HG02870 (cell line): ENCODE measurements at regions not wholly inside any gene's neighbourhood (a gene's known extent, or its start where the extent isn't known, plus 50 kb on each side); places are given as distances from the start of the nearest gene placed in this dataset.
A peak's percentile ranks its signal among the peaks of the same experiment; 100 is the strongest.

Experiments
- ATAC-seq: cut with Tn5 transposase; IDR thresholded peaks from one replicate; pipeline ENCODE4 v1.9.1; 2021; ENCODE audit warnings: mild to moderate bottlenecking, moderate library complexity; ENCODE audit not compliant: unreplicated experiment

- ATAC-seq = no peak
Measured at GRCh38 chr2:217220228-217221013, 360.6 kb upstream of the TNP1 start.

DNA sequence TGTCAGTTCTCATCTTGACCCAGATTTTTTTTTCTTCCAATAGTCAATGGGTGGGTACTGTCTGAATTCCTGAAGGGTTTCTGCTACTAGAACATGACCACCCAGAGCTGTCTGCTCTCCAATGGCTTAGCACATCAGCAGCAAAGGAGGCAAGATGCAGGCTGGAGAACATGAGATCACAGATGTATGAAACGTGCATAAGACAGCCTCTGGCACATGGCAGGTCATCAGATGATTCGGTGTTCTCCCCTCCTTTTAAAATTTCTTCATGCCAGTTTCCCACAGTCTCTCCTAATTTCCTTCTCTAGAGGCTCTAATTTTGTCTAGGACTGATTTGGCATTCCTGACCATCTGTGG lies 359.3 kb upstream of the TNP1 start:
- no peak for ATAC-seq

- ATAC-seq = peak; percentile 59
Measured at GRCh38 chr2:217218269-217219163, 358.7 kb upstream of the TNP1 start.

- ATAC-seq = no peak
Measured at GRCh38 chr2:217216982-217217381, 357.1 kb upstream of the TNP1 start.

GRCh38 chr2:217216316-217216715 lies 356.5 kb upstream of the TNP1 start:
- no peak for ATAC-seq

GRCh38 chr2:217215877-217216276 lies 356.0 kb upstream of the TNP1 start:
- no peak for ATAC-seq

- ATAC-seq = no peak
Measured at GRCh38 chr2:217208867-217209266, 349.0 kb upstream of the TNP1 start.

DNA sequence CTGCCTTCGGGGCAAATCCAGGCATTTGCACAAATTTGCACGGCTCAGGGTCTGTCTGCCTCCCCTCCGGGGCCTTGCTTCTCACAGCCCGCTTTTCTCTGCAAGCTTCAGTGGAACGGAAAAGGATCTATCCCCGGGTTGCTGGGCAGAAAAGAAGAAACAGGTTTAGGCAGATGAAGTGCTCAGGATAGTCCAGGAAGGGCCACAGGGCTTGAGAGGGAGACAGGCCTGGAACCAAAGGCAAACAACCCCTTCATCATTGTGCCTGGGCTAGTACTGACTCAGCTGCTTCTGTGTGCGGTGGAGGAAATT lies 347.8 kb upstream of the TNP1 start:
- ATAC-seq = no peak

GRCh38 chr2:217206907-217207698 lies 347.2 kb upstream of the TNP1 start:
- no peak for ATAC-seq

- no peak for ATAC-seq
Measured at GRCh38 chr2:217206016-217206725, 346.3 kb upstream of the TNP1 start.

DNA sequence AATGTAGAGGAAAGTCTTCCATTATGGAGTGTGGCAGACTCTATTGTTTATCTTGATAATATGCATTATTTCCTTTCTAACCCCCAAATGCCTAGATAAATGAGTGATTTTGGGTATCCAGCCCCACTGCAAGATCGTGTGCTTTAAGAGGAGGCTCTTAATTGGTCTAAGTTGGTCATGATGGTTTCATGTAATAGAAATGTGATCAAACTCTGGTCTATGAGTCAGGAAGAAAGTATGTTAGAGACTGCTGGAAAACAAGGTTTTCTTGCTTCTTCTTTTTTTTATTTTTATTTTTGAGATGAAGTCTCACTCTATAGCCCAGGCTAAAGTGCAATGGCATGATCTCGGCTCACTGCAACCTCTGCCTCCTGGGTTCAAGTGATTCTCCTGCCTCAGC lies 344.5 kb upstream of the TNP1 start:
- ATAC-seq = no peak

DNA sequence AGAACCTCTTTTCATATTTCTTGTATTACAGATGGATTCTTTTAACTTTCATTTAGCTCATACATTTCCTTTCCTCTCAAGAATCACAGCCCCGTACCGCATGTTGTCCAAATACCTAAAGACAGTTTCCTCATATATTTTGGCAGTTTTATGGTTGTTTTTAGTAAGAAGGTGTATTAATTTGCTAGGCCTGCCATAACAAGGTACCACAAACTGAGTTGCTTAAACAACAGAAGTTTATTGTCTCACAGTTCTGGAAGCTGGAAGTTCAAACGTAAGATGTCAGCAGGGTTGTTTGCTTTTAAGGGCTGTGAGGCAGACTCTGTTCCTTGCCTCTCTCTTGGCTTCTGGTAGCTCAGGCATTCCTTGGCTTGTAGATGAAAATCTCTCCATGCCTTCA lies 343.2 kb upstream of the TNP1 start:
- no peak for ATAC-seq

- no peak for ATAC-seq
Measured at GRCh38 chr2:217199255-217199630, 339.4 kb upstream of the TNP1 start.

DNA sequence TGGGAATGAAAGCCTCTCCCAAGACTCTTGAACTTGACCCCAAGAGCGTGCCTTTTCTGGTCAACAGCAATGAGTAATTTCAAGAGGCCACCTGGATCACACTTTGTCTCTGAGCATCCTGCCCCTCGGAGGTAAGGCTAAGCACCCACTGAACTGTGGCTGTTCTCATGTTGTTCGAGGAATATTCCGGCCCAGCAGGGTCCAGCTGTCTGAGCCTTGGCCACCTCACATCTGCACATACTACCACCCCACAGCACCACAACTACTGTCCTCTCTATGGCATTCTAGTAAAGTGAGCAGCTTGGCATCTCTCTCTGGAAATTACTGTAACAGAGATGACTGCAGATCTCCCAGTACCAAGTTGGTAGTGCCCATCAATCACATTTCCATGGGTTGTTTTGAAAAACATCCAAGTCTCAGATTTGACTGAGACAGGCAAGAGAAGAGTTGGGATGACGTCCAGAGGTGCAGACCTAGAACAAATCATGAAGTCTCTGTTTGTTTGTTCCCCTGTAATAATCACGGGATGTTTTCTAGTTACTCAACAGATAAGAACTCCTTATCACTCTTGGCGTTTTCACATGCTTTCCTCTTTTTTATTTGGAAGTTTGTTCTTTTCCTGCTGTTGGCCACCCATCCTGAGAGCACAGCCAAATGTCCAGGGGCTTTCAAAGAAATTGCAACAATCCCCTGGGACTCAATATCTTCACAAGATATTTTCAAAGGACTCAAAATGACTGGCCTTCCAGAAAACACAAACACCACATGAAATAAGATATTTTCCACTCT lies 336.0 kb upstream of the TNP1 start:
- ATAC-seq = no peak

DNA sequence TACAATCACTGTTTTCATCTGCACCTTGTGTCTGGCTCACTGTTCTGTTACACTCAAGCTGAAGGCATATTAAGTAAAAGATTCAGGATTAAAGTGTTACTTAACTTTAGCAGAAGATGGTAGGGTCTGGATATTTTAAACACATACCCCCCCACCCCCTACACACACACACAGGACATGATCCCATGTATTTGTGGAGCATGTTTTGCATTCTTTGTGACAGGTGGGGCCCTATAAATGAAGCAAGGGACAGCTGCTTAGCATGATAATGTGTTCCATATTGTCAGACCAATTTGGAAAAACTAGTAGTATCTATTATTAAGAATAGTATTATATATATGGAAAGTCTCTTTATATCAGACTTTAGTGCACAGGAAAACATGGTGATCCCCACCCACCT lies 335.2 kb upstream of the TNP1 start:
- ATAC-seq = no peak

- no peak for ATAC-seq
Measured at GRCh38 chr2:217193431-217194340, 333.8 kb upstream of the TNP1 start.

DNA sequence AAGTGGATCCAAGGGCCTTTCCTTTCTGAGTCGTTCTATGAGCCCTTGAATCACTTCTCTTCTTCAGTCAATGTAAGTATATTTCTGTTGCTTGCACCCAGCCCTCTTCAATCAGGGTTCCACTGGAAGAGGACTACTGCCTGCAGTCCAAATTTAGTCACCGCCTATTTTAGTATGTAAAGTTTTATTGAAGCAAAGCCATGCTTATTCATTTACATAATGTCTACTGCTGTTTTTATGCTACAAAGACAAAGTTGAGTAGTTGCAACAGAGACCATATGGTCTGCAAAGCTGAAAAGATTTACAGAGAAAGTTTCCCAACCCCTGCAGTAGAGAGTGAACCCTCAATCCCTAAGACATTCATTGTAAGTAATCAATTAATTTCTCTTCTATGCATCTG lies 332.5 kb upstream of the TNP1 start:
- ATAC-seq = no peak

DNA sequence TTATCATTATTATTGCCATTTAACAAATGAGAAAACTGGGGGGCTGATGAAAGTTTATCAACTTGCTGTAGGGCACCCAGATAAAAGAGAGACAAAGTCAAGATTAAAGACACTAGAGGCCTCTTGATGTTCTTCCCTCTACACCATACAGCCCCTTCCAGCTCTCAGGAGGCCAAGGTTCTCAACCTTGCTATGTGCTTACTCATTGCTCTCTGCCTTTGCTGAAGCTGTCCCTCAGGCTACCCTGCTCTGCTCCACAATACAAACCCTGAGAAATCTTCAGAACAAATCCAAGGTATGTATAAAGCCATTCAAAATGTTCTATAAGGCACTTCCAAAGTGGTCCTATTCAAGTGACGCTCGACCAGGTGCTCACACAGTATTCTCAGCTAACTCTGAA lies 329.9 kb upstream of the TNP1 start:
- ATAC-seq = no peak

- no peak for ATAC-seq
Measured at GRCh38 chr2:217189131-217189530, 329.3 kb upstream of the TNP1 start.
